Anterior cingulate cortex (tissue), 58 donors: ENCODE measurements at regions not wholly inside any gene's neighbourhood (a gene's known extent, or its start where the extent isn't known, plus 50 kb on each side); places are given as distances from the start of the nearest gene placed in this dataset.

Experiments
- DNase-seq, 58 donors: peaks; one replicate each; lab custom pipeline; 2025; lab: John Stamatoyannopoulos, UW

GRCh38 chr5:153084511-153084910 lies 406.0 kb upstream of the GRIA1 start:
- no peak for DNase-seq

GRCh38 chr5:153086486-153086885 lies 404.0 kb upstream of the GRIA1 start:
- DNase-seq: peak in 2 of 58 donors; percentile 1

GRCh38 chr5:153088538-153088937 lies 401.9 kb upstream of the GRIA1 start:
- DNase-seq: no peak

- DNase-seq: no peak
Observed at GRCh38 chr5:153094333-153094732, 396.1 kb upstream of the GRIA1 start.

- DNase-seq: no peak
Observed at GRCh38 chr5:153096381-153096780, 394.1 kb upstream of the GRIA1 start.

GRCh38 chr5:153099328-153099727 lies 391.1 kb upstream of the GRIA1 start:
- DNase-seq: no peak

- no peak for DNase-seq
Observed at GRCh38 chr5:153101235-153102180, 389.0 kb upstream of the GRIA1 start.

GRCh38 chr5:153116916-153117315 lies 373.6 kb upstream of the GRIA1 start:
- no peak for DNase-seq

GRCh38 chr5:153118018-153118417 lies 372.5 kb upstream of the GRIA1 start:
- DNase-seq: no peak

GRCh38 chr5:153122403-153122802 lies 368.1 kb upstream of the GRIA1 start:
- DNase-seq: no peak

- DNase-seq: no peak
Observed at GRCh38 chr5:153130296-153130695, 360.2 kb upstream of the GRIA1 start.

GRCh38 chr5:153135411-153135810 lies 355.1 kb upstream of the GRIA1 start:
- no peak for DNase-seq

- DNase-seq: no peak
Observed at GRCh38 chr5:153136910-153137614, 353.4 kb upstream of the GRIA1 start.

GRCh38 chr5:153147891-153148623 lies 342.4 kb upstream of the GRIA1 start:
- DNase-seq: peak in 2 of 58 donors; percentile 1 to 15

GRCh38 chr5:153148624-153148976 lies 341.9 kb upstream of the GRIA1 start:
- DNase-seq: no peak

- no peak for DNase-seq
Observed at GRCh38 chr5:153151558-153151957, 338.9 kb upstream of the GRIA1 start.

- no peak for DNase-seq
Observed at GRCh38 chr5:153153086-153153485, 337.4 kb upstream of the GRIA1 start.

- no peak for DNase-seq
Observed at GRCh38 chr5:153157156-153157555, 333.3 kb upstream of the GRIA1 start.

GRCh38 chr5:153158608-153159007 lies 331.9 kb upstream of the GRIA1 start:
- DNase-seq: no peak

GRCh38 chr5:153159616-153160015 lies 330.9 kb upstream of the GRIA1 start:
- DNase-seq: no peak

- no peak for DNase-seq
Observed at GRCh38 chr5:153168241-153168640, 322.2 kb upstream of the GRIA1 start.
